ENCODE measurements at regions not wholly inside any gene's neighbourhood (a gene's known extent, or its start where the extent isn't known, plus 50 kb on each side); places are given as distances from the start of the nearest gene placed in this dataset.
A peak's percentile ranks its signal among the peaks of the same experiment; 100 is the strongest.

- H3K36me3 ChIP-seq (ENCODE audit: control insufficient read depth in 3 of 3, insufficient read depth in 3 of 3, low read length in 3 of 3), result no peaks in the 10 kb centered on the region
- no peak overlapping the region for H3K27ac ChIP-seq (ENCODE audit: low read depth, low read length)
- no peak overlapping the region for H3K9ac ChIP-seq (ENCODE audit: low read depth in 1 of 3, low read length in 3 of 3)
- no peaks in the 10 kb centered on the region for H3K9me3 ChIP-seq (ENCODE audit: control insufficient read depth in 3 of 3, low read length in 3 of 3)
- H3K4me3 ChIP-seq (ENCODE audit: low read length in 3 of 3), result no peak overlapping the region
- no peaks in the 10 kb centered on the region for H3K4me1 ChIP-seq (ENCODE audit: control insufficient read depth in 3 of 3, insufficient read depth in 3 of 3, low read length in 3 of 3)
- H3K27me3 ChIP-seq (ENCODE audit: control insufficient read depth in 3 of 3, insufficient read depth in 3 of 3, low read length in 3 of 3), result no peaks in the 10 kb centered on the region
Measured at GRCh38 chr5:168209997-168210396, 81.4 kb upstream of the WWC1 start.

- Histone ChIP-seq H3K36me3 (ENCODE audit: control insufficient read depth in 3 of 3, insufficient read depth in 3 of 3, low read length in 3 of 3) (no peaks in the 10 kb centered on the region), H3K27ac (ENCODE audit: low read depth, low read length) (no peak overlapping the region), H3K4me3 (ENCODE audit: low read length in 3 of 3) (no peak overlapping the region)
Measured at GRCh38 chr5:168211245-168211644, 80.2 kb upstream of the WWC1 start.

DNA sequence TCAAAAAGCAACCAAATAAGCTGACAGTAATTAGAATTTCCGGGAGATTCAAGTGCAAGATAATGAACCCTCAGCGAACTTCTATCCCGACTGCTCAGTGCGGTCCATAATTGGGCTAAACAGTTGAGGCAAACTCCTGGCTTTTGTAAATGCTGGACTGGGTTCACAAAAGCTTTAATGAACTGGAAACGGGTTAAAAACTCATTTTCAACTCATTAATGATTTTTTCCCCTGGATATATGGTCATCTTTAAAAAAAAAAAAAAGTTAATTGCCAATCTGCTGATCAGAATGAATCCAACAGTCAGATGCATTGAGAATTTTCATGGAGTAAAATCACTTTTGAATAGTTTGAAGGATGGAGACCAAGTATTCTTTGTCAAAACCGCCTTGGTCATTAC lies 79.5 kb upstream of the WWC1 start:
- Histone ChIP-seq H3K27ac (ENCODE audit: low read depth, low read length) (no peak overlapping the region), H3K27me3 (ENCODE audit: control insufficient read depth in 3 of 3, insufficient read depth in 3 of 3, low read length in 3 of 3) (no peaks in the 10 kb centered on the region), H3K9me3 (ENCODE audit: control insufficient read depth in 3 of 3, low read length in 3 of 3) (no peaks in the 10 kb centered on the region), H3K9ac (ENCODE audit: low read depth in 1 of 3, low read length in 3 of 3) (no peak overlapping the region), H3K4me3 (ENCODE audit: low read length in 3 of 3) (no peak overlapping the region), H3K4me1 (ENCODE audit: control insufficient read depth in 3 of 3, insufficient read depth in 3 of 3, low read length in 3 of 3) (no peaks in the 10 kb centered on the region), H3K36me3 (ENCODE audit: control insufficient read depth in 3 of 3, insufficient read depth in 3 of 3, low read length in 3 of 3) (no peaks in the 10 kb centered on the region)

More at GRCh38 chr5:168211245-168211644, 80.2 kb upstream of the WWC1 start:
- Histone ChIP-seq H3K9ac (ENCODE audit: low read depth in 1 of 3, low read length in 3 of 3) (no peak overlapping the region), H3K9me3 (ENCODE audit: control insufficient read depth in 3 of 3, low read length in 3 of 3) (no peaks in the 10 kb centered on the region), H3K27me3 (ENCODE audit: control insufficient read depth in 3 of 3, insufficient read depth in 3 of 3, low read length in 3 of 3) (no peaks in the 10 kb centered on the region), H3K4me1 (ENCODE audit: control insufficient read depth in 3 of 3, insufficient read depth in 3 of 3, low read length in 3 of 3) (no peaks in the 10 kb centered on the region)

- H3K36me3 ChIP-seq (ENCODE audit: control insufficient read depth in 3 of 3, insufficient read depth in 3 of 3, low read length in 3 of 3), result no peaks in the 10 kb centered on the region
- H3K9ac ChIP-seq (ENCODE audit: low read depth in 1 of 3, low read length in 3 of 3), result no peak overlapping the region
- no peaks in the 10 kb centered on the region for H3K4me1 ChIP-seq (ENCODE audit: control insufficient read depth in 3 of 3, insufficient read depth in 3 of 3, low read length in 3 of 3)
- no peaks in the 10 kb centered on the region for H3K9me3 ChIP-seq (ENCODE audit: control insufficient read depth in 3 of 3, low read length in 3 of 3)
- H3K4me3 ChIP-seq (ENCODE audit: low read length in 3 of 3), result no peak overlapping the region
- no peaks in the 10 kb centered on the region for H3K27me3 ChIP-seq (ENCODE audit: control insufficient read depth in 3 of 3, insufficient read depth in 3 of 3, low read length in 3 of 3)
- no peak overlapping the region for H3K27ac ChIP-seq (ENCODE audit: low read depth, low read length)
Measured at GRCh38 chr5:168214071-168214470, 77.4 kb upstream of the WWC1 start.

DNA sequence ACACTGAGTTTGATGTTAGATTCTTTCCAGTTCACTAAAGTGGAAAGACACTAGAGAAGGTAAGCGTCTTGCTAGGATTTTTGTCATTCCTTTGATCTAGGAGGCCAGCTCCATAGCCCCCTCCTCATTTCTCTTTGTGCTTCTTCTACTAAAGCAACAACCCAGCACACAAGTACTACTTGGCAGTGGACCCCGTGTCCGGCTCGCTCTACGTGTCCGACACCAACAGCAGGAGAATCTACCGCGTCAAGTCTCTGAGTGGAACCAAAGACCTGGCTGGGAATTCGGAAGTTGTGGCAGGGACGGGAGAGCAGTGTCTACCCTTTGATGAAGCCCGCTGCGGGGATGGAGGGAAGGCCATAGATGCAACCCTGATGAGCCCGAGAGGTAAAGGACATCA lies 76.6 kb upstream of the WWC1 start:
- H3K9ac ChIP-seq (ENCODE audit: low read depth in 1 of 3, low read length in 3 of 3), result no peak overlapping the region
- no peak overlapping the region for H3K4me3 ChIP-seq (ENCODE audit: low read length in 3 of 3)
- no peak overlapping the region for H3K27ac ChIP-seq (ENCODE audit: low read depth, low read length)
- no peaks in the 10 kb centered on the region for H3K9me3 ChIP-seq (ENCODE audit: control insufficient read depth in 3 of 3, low read length in 3 of 3)
- H3K36me3 ChIP-seq (ENCODE audit: control insufficient read depth in 3 of 3, insufficient read depth in 3 of 3, low read length in 3 of 3), result no peaks in the 10 kb centered on the region
- peaks cover 0 to 4% (median 2%) of the 10 kb centered on the region in 3 donors for H3K4me1 ChIP-seq (ENCODE audit: control insufficient read depth in 3 of 3, insufficient read depth in 3 of 3, low read length in 3 of 3)
- no peaks in the 10 kb centered on the region for H3K27me3 ChIP-seq (ENCODE audit: control insufficient read depth in 3 of 3, insufficient read depth in 3 of 3, low read length in 3 of 3)

DNA sequence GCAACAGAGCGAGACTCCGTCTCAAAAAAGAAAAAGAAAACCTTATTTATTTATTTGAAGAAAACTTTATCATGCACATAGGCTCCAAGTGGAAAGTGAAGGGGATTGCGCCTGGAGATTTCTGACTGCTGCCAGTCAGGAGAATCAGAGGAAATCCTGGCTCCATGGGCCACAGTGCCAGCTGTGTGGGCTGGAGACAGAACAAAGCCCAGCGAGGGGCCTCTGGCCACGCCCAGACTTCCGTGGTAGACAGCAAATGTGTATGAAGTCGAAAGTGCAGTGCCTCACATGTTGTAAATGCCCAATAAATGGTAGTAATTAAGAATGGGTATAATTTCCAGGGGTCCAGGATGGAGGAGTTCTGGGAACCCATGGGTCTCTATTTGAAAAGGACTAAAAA lies 75.8 kb upstream of the WWC1 start:
- Histone ChIP-seq H3K27me3 (ENCODE audit: control insufficient read depth in 3 of 3, insufficient read depth in 3 of 3, low read length in 3 of 3) (no peaks in the 10 kb centered on the region), H3K9ac (ENCODE audit: low read depth in 1 of 3, low read length in 3 of 3) (no peak overlapping the region), H3K9me3 (ENCODE audit: control insufficient read depth in 3 of 3, low read length in 3 of 3) (no peaks in the 10 kb centered on the region), H3K4me3 (ENCODE audit: low read length in 3 of 3) (no peak overlapping the region), H3K4me1 (ENCODE audit: control insufficient read depth in 3 of 3, insufficient read depth in 3 of 3, low read length in 3 of 3) (peaks cover 0 to 4% (median 2%) of the 10 kb centered on the region in 3 donors), H3K27ac (ENCODE audit: low read depth, low read length) (no peak overlapping the region), H3K36me3 (ENCODE audit: control insufficient read depth in 3 of 3, insufficient read depth in 3 of 3, low read length in 3 of 3) (no peaks in the 10 kb centered on the region)

DNA sequence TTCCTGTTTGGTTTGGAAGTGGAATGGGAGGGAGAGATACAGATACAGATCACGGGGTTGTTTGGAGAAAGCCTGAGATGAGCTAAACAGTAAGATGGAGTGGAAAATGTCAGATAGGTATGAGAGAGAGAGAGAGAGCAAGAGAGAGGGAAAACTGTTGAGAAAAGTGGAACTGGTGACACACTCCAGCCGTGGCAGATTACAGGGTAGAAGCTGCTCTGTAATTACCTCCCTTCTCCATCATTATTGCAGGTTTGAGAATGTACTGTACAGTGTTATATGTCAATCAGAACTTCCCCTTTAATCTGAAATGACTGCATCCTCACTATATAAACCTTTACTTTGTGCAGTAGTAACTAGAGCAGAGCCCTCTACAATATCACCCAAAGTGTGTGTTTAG lies 74.5 kb upstream of the WWC1 start:
- Histone ChIP-seq H3K4me1 (ENCODE audit: control insufficient read depth in 3 of 3, insufficient read depth in 3 of 3, low read length in 3 of 3) (peaks cover 0 to 4% (median 2%) of the 10 kb centered on the region in 3 donors), H3K27ac (ENCODE audit: low read depth, low read length) (no peak overlapping the region), H3K27me3 (ENCODE audit: control insufficient read depth in 3 of 3, insufficient read depth in 3 of 3, low read length in 3 of 3) (peaks cover 0 to 3% (median 0%) of the 10 kb centered on the region in 3 donors), H3K9ac (ENCODE audit: low read depth in 1 of 3, low read length in 3 of 3) (no peak overlapping the region), H3K4me3 (ENCODE audit: low read length in 3 of 3) (no peak overlapping the region), H3K36me3 (ENCODE audit: control insufficient read depth in 3 of 3, insufficient read depth in 3 of 3, low read length in 3 of 3) (no peaks in the 10 kb centered on the region), H3K9me3 (ENCODE audit: control insufficient read depth in 3 of 3, low read length in 3 of 3) (no peaks in the 10 kb centered on the region)

- H3K4me1 ChIP-seq (ENCODE audit: control insufficient read depth in 3 of 3, insufficient read depth in 3 of 3, low read length in 3 of 3), result peaks cover 0 to 4% (median 2%) of the 10 kb centered on the region in 3 donors
- H3K9me3 ChIP-seq (ENCODE audit: control insufficient read depth in 3 of 3, low read length in 3 of 3), result no peaks in the 10 kb centered on the region
- no peak overlapping the region for H3K9ac ChIP-seq (ENCODE audit: low read depth in 1 of 3, low read length in 3 of 3)
- H3K4me3 ChIP-seq (ENCODE audit: low read length in 3 of 3), result no peak overlapping the region
- H3K36me3 ChIP-seq (ENCODE audit: control insufficient read depth in 3 of 3, insufficient read depth in 3 of 3, low read length in 3 of 3), result no peaks in the 10 kb centered on the region
- H3K27ac ChIP-seq (ENCODE audit: low read depth, low read length), result no peak overlapping the region
- peaks cover 0 to 3% (median 0%) of the 10 kb centered on the region in 3 donors for H3K27me3 ChIP-seq (ENCODE audit: control insufficient read depth in 3 of 3, insufficient read depth in 3 of 3, low read length in 3 of 3)
Measured at GRCh38 chr5:168217497-168217896, 73.9 kb upstream of the WWC1 start.

GRCh38 chr5:168218746-168219145 lies 72.7 kb upstream of the WWC1 start:
- no peak overlapping the region for H3K27ac ChIP-seq (ENCODE audit: low read depth, low read length)
- peaks cover 0 to 4% (median 2%) of the 10 kb centered on the region in 3 donors for H3K4me1 ChIP-seq (ENCODE audit: control insufficient read depth in 3 of 3, insufficient read depth in 3 of 3, low read length in 3 of 3)
- no peaks in the 10 kb centered on the region for H3K36me3 ChIP-seq (ENCODE audit: control insufficient read depth in 3 of 3, insufficient read depth in 3 of 3, low read length in 3 of 3)
- H3K27me3 ChIP-seq (ENCODE audit: control insufficient read depth in 3 of 3, insufficient read depth in 3 of 3, low read length in 3 of 3), result peaks cover 0 to 3% (median 0%) of the 10 kb centered on the region in 3 donors
- H3K9me3 ChIP-seq (ENCODE audit: control insufficient read depth in 3 of 3, low read length in 3 of 3), result no peaks in the 10 kb centered on the region
- no peak overlapping the region for H3K4me3 ChIP-seq (ENCODE audit: low read length in 3 of 3)
- H3K9ac ChIP-seq (ENCODE audit: low read depth in 1 of 3, low read length in 3 of 3), result no peak overlapping the region

DNA sequence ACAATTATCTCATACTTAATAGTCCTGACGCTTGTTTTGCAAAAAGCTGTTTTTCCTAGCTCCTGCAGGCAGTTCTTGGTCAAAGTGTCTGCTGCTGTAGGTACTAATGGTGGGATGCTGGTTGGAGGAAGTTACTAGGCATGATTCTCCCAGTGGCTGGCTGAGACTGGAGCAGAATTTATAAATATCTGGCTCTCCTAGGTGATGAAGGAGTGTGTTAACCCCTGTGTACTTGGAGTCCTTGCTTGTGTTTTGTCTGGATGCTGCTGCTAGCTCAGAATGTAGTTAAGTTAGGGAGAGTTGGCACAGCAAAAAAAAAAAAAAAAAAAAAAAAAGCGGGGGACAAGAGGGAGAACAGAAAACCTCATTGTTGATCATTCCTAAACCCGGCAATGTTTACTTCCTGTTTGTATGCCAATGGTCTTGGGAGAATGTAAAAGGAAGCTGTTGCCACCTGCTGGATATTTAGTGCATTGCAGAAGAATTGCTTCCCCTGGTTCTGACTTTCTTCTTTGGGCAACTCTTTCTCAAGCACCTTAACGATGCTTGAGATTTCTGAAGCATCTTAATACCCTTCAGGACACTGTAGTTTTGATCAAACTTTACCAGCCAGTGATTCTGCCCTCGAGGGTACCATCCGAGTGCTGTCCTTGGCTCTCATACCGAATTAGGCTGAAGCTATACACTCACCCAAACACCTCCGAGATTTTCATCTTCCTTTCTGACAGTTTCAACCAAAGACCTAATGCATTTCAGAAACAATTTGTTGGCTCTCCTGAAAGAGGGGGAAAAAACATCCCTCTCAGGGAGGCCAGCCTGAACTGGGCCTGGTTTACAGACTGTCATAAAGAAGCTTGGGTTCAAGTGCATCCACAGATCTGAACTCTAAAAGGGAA lies 71.7 kb upstream of the WWC1 start:
- peak overlapping the region in 1 of 3 donors; percentile 16 for H3K4me3 ChIP-seq (ENCODE audit: low read length in 3 of 3)

More for the DNA sequence above, 71.7 kb upstream of the WWC1 start:
- H3K27ac ChIP-seq (ENCODE audit: low read depth, low read length), result no peak overlapping the region
- H3K27me3 ChIP-seq (ENCODE audit: control insufficient read depth in 3 of 3, insufficient read depth in 3 of 3, low read length in 3 of 3), result peaks cover 0 to 5% (median 3%) of the 10 kb centered on the region in 3 donors
- H3K4me1 ChIP-seq (ENCODE audit: control insufficient read depth in 3 of 3, insufficient read depth in 3 of 3, low read length in 3 of 3), result peaks cover 0 to 4% (median 2%) of the 10 kb centered on the region in 3 donors
- H3K9ac ChIP-seq (ENCODE audit: low read depth in 1 of 3, low read length in 3 of 3), result no peak overlapping the region
- H3K9me3 ChIP-seq (ENCODE audit: control insufficient read depth in 3 of 3, low read length in 3 of 3), result no peaks in the 10 kb centered on the region
- no peaks in the 10 kb centered on the region for H3K36me3 ChIP-seq (ENCODE audit: control insufficient read depth in 3 of 3, insufficient read depth in 3 of 3, low read length in 3 of 3)

Data from skeletal muscle tissue (tissue), 3 donors.